NCI-H510A treated with DMSO at 0.1 percent for 48 hours (cell line): ENCODE measurements at regions not wholly inside any gene's neighbourhood (a gene's known extent, or its start where the extent isn't known, plus 50 kb on each side); places are given as distances from the start of the nearest gene placed in this dataset.

Experiments used
- DNase-seq: peaks from one replicate; lab custom pipeline; 2025; lab: John Stamatoyannopoulos, UW

GRCh38 chr17:34416116-34416515, 53.1 kb upstream of the CCL1 start:
- no peak for DNase-seq

GRCh38 chr17:34414339-34414738, 51.3 kb upstream of the CCL1 start:
- no peak for DNase-seq

GRCh38 chr17:34413443-34414119, 50.5 kb upstream of the CCL1 start:
- no peak for DNase-seq

GRCh38 chr17:34412965-34413441, 50.0 kb upstream of the CCL1 start:
- no peak for DNase-seq
